HepG2 (cell line): ENCODE measurements at regions not wholly inside any gene's neighbourhood (a gene's known extent, or its start where the extent isn't known, plus 50 kb on each side); places are given as distances from the start of the nearest gene placed in this dataset.

Source experiments
- ATAC-seq: fragments of 200-7000 bp; cut with Tn5 transposase; 3 replicates; pipeline ENCODE4 v1.9.1; 2020; ENCODE audit warnings: mild to moderate bottlenecking, moderate library complexity
- BruUV-seq: library from RNA; stranded (reverse); fragments of 400-500 nt; replicated peaks from 2 replicates; lab custom pipeline; 2021; lab: Mats Ljungman, UMichigan
- CTCF ChIA-PET: fragments of 300-600 bp; formaldehyde crosslinking; extraction: SDS; loops from one replicate; lab custom pipeline; 2021; ENCODE audit warnings: low total read pairs, inconsistent platforms, low intra/inter-chr PET ratio; lab: Yijun Ruan, JAX
- POLR2A ChIA-PET: fragments of 350-600 bp; sonication (Branson Sonifier 250); formaldehyde crosslinking; loops from one replicate; lab custom pipeline; 2020; ENCODE audit warnings: antibody characterized with exemption, inconsistent platforms; lab: Yijun Ruan, JAX
- DNase-seq: peaks from one replicate; pipeline ENCODE4 v3.0.0-alpha.2; 2015; ENCODE audit warnings: low spot score
- FAIRE-seq: peaks from 3 replicates; lab custom pipeline; 2011; peaks lifted over from hg19 to GRCh38; lab: Jason Lieb, UNC
- H2AFZ ChIP-seq: one replicate; pipeline ENCODE4 v1.6.1; 2011; ENCODE audit warnings: low read length, inconsistent platforms
- H3K27ac ChIP-seq: fragments of 300-600 bp; 3 replicates; pipeline ENCODE4 v1.8.0; 2011; ENCODE audit warnings: mixed run types, mild to moderate bottlenecking, mixed read lengths, low read length, inconsistent platforms; ENCODE audit not compliant: insufficient read depth; ENCODE audit errors: extremely low read length
- H3K27me3 ChIP-seq, 2 experiments: fragments of 200-600 bp in 1 of 2; 2 replicates in 1 of 2; 3 replicates in 1 of 2; pipeline versions ENCODE4 v1.6.0 to v1.8.0; 2011; ENCODE audit warnings: low read length in 2 of 2, mild to moderate bottlenecking in 2 of 2, moderate library complexity in 2 of 2, inconsistent platforms in 1 of 2; ENCODE audit not compliant: insufficient read depth in 2 of 2, control insufficient read depth in 1 of 2
- H3K36me3 ChIP-seq, 2 experiments: fragments of 200-600 bp in 1 of 2; replicated peaks in 1 of 2; 2 replicates in 1 of 2; 3 replicates in 1 of 2; pipeline versions ENCODE4 v1.5.1 to v1.8.0; 2011; ENCODE audit warnings: low read length in 2 of 2, inconsistent platforms in 1 of 2; ENCODE audit not compliant: insufficient read depth in 2 of 2, control insufficient read depth in 1 of 2
- H3K4me1 ChIP-seq: 2 replicates; pipeline ENCODE4 v1.5.1; 2012; ENCODE audit warnings: low read length, inconsistent platforms; ENCODE audit not compliant: insufficient read depth
- H3K4me2 ChIP-seq: 2 replicates; pipeline ENCODE4 v1.6.0; 2011; ENCODE audit warnings: low read depth, low read length, inconsistent platforms
- H3K4me3 ChIP-seq, 3 experiments: fragments of 200-600 bp in 1 of 3; sonication (generic), shearing (Covaris generic) in 1 of 3; replicated peaks in 1 of 3; 2 replicates each; pipeline ENCODE4 v1.5.1; 2011 to 2016; ENCODE audit warnings: low read length in 3 of 3, inconsistent platforms in 2 of 3, low read depth in 2 of 3, mild to moderate bottlenecking in 2 of 3, control low read depth in 1 of 3, mixed read lengths in 1 of 3; ENCODE audit not compliant: insufficient read depth in 1 of 3
- H3K79me2 ChIP-seq: one replicate; pipeline ENCODE4 v1.6.1; 2011; ENCODE audit warnings: low read length, inconsistent platforms; ENCODE audit not compliant: insufficient read depth
- H3K9ac ChIP-seq: 2 replicates; pipeline ENCODE4 v1.6.0; 2011; ENCODE audit warnings: mild to moderate bottlenecking, low read depth, low read length, inconsistent platforms; ENCODE audit not compliant: insufficient read depth
- H3K9me3 ChIP-seq: 2 replicates; pipeline ENCODE4 v1.5.1; 2012; ENCODE audit warnings: mild to moderate bottlenecking, low read length
- H4K20me1 ChIP-seq: 2 replicates; pipeline ENCODE4 v1.6.0; 2011; ENCODE audit warnings: inconsistent platforms, mild to moderate bottlenecking, low read length, moderate library complexity; ENCODE audit not compliant: insufficient read depth
- FOXA3 ChIP-seq: IDR thresholded peaks from 2 replicates; pipeline ENCODE4 v1.6.1; 2016; ENCODE audit warnings: missing genetic modification reagents, missing compliant biosample characterization
- IRF2 ChIP-seq: IDR thresholded peaks from 2 replicates; pipeline ENCODE4 v1.6.1; 2018; ENCODE audit warnings: missing genetic modification reagents, missing compliant biosample characterization
- MIER2 ChIP-seq: IDR thresholded peaks from 2 replicates; pipeline ENCODE4 v1.6.1; 2016; ENCODE audit warnings: missing biosample characterization, missing genetic modification reagents
- RELA ChIP-seq: sonication (generic); formaldehyde crosslinking; IDR thresholded peaks from 2 replicates; pipeline ENCODE4 v1.4.0; 2020; ENCODE audit warnings: missing genetic modification reagents
- ZNF205 ChIP-seq: IDR thresholded peaks from 2 replicates; pipeline ENCODE4 v1.6.1; 2018; ENCODE audit warnings: missing biosample characterization, missing genetic modification reagents
- ZNF432 ChIP-seq: sonication (generic); formaldehyde crosslinking; IDR thresholded peaks from 2 replicates; pipeline ENCODE4 v1.5.0; 2020; ENCODE audit warnings: missing genetic modification reagents, mild to moderate bottlenecking, borderline replicate concordance
- ZNF510 ChIP-seq: sonication (generic); formaldehyde crosslinking; IDR thresholded peaks from 2 replicates; pipeline ENCODE4 v1.4.0; 2020; ENCODE audit warnings: low read depth, mild to moderate bottlenecking, missing genetic modification reagents
- ZNF512 ChIP-seq: sonication (generic); formaldehyde crosslinking; IDR thresholded peaks from 2 replicates; pipeline ENCODE4 v1.4.0; 2020; ENCODE audit warnings: mild to moderate bottlenecking, missing genetic modification reagents
- ZNF710 ChIP-seq: sonication (generic); formaldehyde crosslinking; IDR thresholded peaks from 2 replicates; pipeline ENCODE4 v1.5.0; 2020; ENCODE audit warnings: mild to moderate bottlenecking, missing genetic modification reagents, borderline replicate concordance
- ZNF790 ChIP-seq: sonication (generic); formaldehyde crosslinking; IDR thresholded peaks from 2 replicates; pipeline ENCODE4 v1.8.0; 2022; ENCODE audit warnings: missing genetic modification reagents, mild to moderate bottlenecking, borderline replicate concordance
- ZNF83 ChIP-seq: sonication (generic); formaldehyde crosslinking; IDR thresholded peaks from 2 replicates; pipeline ENCODE4 v1.4.0; 2020; ENCODE audit warnings: missing genetic modification reagents, mild to moderate bottlenecking, borderline replicate concordance
- WGBS: methylation state at CpG from one replicate; pipeline ENCODE4 v1.1.6; 2017; ENCODE audit warnings: low lambda C conversion rate; 5-methylcytosine and 5-hydroxymethylcytosine counted together
- in situ Hi-C: cut with HindIII; loops from 2 replicates; pipeline ENCODE4 v1.10.0; 2017; ENCODE audit warnings: low pct_unique_long_range_greater_than_20kb; ENCODE audit not compliant: extremely low pct_ligation_motif_present
- intact Hi-C: fragments of 100-400 bp; cut with micrococcal nuclease; formaldehyde crosslinking; loops from one replicate; pipeline ENCODE4 v1.10.0; 2022; ENCODE audit not compliant: unreplicated experiment

- POLR2A ChIA-PET = no interaction called here
- H3K4me2 ChIP-seq = no peak overlapping the region
- FAIRE-seq (no peak), ATAC-seq (no peak), DNase-seq (no peak)
- no peaks in the 10 kb centered on the region for H3K9me3 ChIP-seq
- no peaks in the 10 kb centered on the region for H3K79me2 ChIP-seq
- no peak for TF ChIP-seq ZNF790 (CRISPR knock-in tag)
- no peak for TF ChIP-seq MIER2 (CRISPR knock-in tag)
- TF ChIP-seq ZNF432 (CRISPR knock-in tag) = no peak
- no peak for TF ChIP-seq ZNF512
- no peak for TF ChIP-seq ZNF83
- no peak for TF ChIP-seq ZNF205 (CRISPR knock-in tag)
- TF ChIP-seq RELA = no peak
- TF ChIP-seq ZNF710 = no peak
- no peak for TF ChIP-seq FOXA3 (CRISPR knock-in tag)
- TF ChIP-seq IRF2 (CRISPR knock-in tag) = no peak
- no peak for TF ChIP-seq ZNF510 (CRISPR knock-in tag)
- no TSS peak for BruUV-seq
- CTCF ChIA-PET = no interaction called here
- no peaks in the 10 kb centered on the region for H4K20me1 ChIP-seq
- no peak overlapping the region for H2AFZ ChIP-seq
- in situ Hi-C loops (no loop called here), intact Hi-C loops (no loop called here)
- no peaks in the 10 kb centered on the region for H3K36me3 ChIP-seq
- 44% methylated on average over 1 of the region's 1 CpG for WGBS
- H3K9ac ChIP-seq = no peak overlapping the region
- no peaks in the 10 kb centered on the region for H3K4me1 ChIP-seq
- H3K27ac ChIP-seq = no peak overlapping the region
- no peak overlapping the region for H3K4me3 ChIP-seq
- no peaks in the 10 kb centered on the region for H3K27me3 ChIP-seq
Measured at GRCh38 chr10:30114401-30114800, 55.0 kb upstream of the JCAD start.
